Lung (tissue), 11 donors: ENCODE measurements at regions not wholly inside any gene's neighbourhood (a gene's known extent, or its start where the extent isn't known, plus 50 kb on each side); places are given as distances from the start of the nearest gene placed in this dataset.
A peak's percentile ranks its signal among the peaks of the same experiment; 100 is the strongest.

ENCODE experiments used
- ATAC-seq: fragments of 200-7000 bp; cut with Tn5 transposase; one replicate; pipeline ENCODE4 v1.9.1; 2020; ENCODE audit warnings: moderate number of reproducible peaks; ENCODE audit not compliant: insufficient read depth, low FRiP score
- DNase-seq, 3 donors: peaks; one replicate each; pipeline ENCODE4 v3.0.0-alpha.2; 2013 to 2017
- H3K27ac ChIP-seq, 2 donors: one replicate each; pipeline ENCODE4 v1.5.1; 2013; ENCODE audit warnings: mild to moderate bottlenecking in 2 of 2, moderate library complexity in 2 of 2, control low read depth in 1 of 2, inconsistent platforms in 1 of 2, low read depth in 1 of 2, low read length in 1 of 2
- H3K27me3 ChIP-seq, 3 donors: one replicate each; pipeline ENCODE4 v1.5.1; 2013; ENCODE audit warnings: low read length in 2 of 3; ENCODE audit not compliant: control insufficient read depth in 3 of 3, insufficient read depth in 3 of 3
- H3K36me3 ChIP-seq, 4 donors: one replicate each; pipeline ENCODE4 v1.5.1; 2013; ENCODE audit warnings: low read length in 4 of 4, mild to moderate bottlenecking in 1 of 4, moderate library complexity in 1 of 4; ENCODE audit not compliant: control insufficient read depth in 4 of 4, insufficient read depth in 4 of 4
- H3K4me1 ChIP-seq, 5 donors: one replicate each; pipeline ENCODE4 v1.5.1; 2013; ENCODE audit warnings: low read length in 5 of 5, mild to moderate bottlenecking in 2 of 5, moderate library complexity in 1 of 5; ENCODE audit not compliant: control insufficient read depth in 5 of 5, insufficient read depth in 5 of 5
- H3K4me3 ChIP-seq: one replicate; pipeline ENCODE4 v1.5.1; 2013; ENCODE audit warnings: mild to moderate bottlenecking, control low read depth, moderate library complexity
- H3K9ac ChIP-seq, 2 donors: one replicate each; pipeline ENCODE4 v1.5.1; 2013; ENCODE audit warnings: low read length in 2 of 2, control low read depth in 1 of 2; ENCODE audit not compliant: insufficient read depth in 1 of 2
- H3K9me3 ChIP-seq, 4 donors: one replicate each; pipeline ENCODE4 v1.5.1; 2013; ENCODE audit warnings: low read length in 3 of 4, mild to moderate bottlenecking in 1 of 4, moderate library complexity in 1 of 4; ENCODE audit not compliant: control insufficient read depth in 4 of 4, insufficient read depth in 3 of 4
- WGBS, 2 donors: extraction: QIAGEN DNeasy Blood & Tissue Kit; methylation state at CpG; one replicate each; pipeline ENCODE4 v1.1.7; 2013; 5-methylcytosine and 5-hydroxymethylcytosine counted together
- TF ChIP-seq, protein P1 (sequence below): IDR thresholded peaks from 2 replicates; pipeline ENCODE4 v1.5.1; 2012; ENCODE audit warnings: mild to moderate bottlenecking; ENCODE audit errors: control extremely low read depth, extremely low read depth
- donor health status: control.
- donor health status: control.
- donor health status: Bipolar disorder and iron deficiency.
- donor health status: healthy.
- donor health status: DM: yes; HTN: yes; CAD: no.

DNA sequence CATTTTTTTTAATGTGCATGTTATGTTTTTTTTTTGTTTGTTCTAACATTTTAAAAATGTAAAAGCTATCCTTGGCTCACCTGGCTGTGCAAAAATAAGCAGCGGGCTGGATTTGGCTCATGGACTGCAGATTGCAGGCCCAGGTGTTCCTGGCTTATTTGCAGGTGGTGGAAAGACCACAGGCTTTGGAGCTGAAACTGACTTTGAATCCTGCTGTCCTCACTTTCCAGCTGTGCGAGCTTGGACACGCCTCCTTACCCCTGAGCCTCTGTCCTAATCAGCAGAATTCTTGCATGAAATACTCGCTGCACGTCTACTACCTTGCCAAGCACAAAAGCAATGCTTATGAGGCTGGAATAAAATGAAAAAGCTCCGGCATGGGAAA lies 188.7 kb upstream of the TPM1 start:
- ATAC-seq (no peak), DNase-seq (peak in 2 of 3 donors; percentile 23 to 34)
- TF ChIP-seq, protein P1, sequence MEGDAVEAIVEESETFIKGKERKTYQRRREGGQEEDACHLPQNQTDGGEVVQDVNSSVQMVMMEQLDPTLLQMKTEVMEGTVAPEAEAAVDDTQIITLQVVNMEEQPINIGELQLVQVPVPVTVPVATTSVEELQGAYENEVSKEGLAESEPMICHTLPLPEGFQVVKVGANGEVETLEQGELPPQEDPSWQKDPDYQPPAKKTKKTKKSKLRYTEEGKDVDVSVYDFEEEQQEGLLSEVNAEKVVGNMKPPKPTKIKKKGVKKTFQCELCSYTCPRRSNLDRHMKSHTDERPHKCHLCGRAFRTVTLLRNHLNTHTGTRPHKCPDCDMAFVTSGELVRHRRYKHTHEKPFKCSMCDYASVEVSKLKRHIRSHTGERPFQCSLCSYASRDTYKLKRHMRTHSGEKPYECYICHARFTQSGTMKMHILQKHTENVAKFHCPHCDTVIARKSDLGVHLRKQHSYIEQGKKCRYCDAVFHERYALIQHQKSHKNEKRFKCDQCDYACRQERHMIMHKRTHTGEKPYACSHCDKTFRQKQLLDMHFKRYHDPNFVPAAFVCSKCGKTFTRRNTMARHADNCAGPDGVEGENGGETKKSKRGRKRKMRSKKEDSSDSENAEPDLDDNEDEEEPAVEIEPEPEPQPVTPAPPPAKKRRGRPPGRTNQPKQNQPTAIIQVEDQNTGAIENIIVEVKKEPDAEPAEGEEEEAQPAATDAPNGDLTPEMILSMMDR = no peak
- Histone ChIP-seq H3K27ac (no peak overlapping the region), H3K4me1 (peaks cover 0 to 18% (median 5%) of the 10 kb centered on the region in 5 donors), H3K9ac (no peak overlapping the region), H3K36me3 (no peaks in the 10 kb centered on the region), H3K4me3 (no peak overlapping the region), H3K27me3 (no peaks in the 10 kb centered on the region), H3K9me3 (no peaks in the 10 kb centered on the region)
- 62 to 86% methylated on average over 6 of the region's 6 CpGs for WGBS, 2 donors

DNA sequence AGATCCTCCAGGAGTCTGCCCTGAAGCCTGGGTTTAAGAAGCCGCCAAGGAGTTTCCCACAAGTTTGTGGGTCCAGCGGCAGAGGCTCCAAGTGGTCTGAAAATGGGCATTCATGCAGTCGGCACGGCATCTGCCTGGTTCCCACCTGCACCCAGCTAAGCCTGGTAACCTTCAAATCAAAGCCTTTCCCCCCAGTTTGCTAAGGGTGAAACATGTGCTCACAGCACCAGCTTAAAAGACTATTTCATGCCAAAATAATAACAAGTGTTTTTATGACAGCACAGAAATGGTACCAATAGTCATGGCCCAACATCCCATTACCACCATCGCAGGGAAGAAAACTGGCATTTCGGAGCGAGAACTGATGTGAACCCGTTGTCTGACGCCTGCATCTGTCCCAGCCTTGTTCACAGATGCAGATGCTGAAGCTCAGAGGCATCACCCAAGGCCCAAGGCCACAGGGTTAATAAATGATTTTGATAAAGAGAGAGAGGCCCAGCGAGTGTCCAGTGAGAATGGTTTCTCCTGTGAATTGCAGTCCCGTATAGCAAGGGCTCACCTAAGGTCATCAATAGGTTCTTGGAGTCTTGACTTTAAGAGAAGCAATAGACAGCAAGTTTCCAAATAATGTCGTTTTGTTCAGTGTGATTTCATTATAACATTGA lies 188.0 kb upstream of the TPM1 start:
- TF ChIP-seq, protein P1 = no peak

DNA sequence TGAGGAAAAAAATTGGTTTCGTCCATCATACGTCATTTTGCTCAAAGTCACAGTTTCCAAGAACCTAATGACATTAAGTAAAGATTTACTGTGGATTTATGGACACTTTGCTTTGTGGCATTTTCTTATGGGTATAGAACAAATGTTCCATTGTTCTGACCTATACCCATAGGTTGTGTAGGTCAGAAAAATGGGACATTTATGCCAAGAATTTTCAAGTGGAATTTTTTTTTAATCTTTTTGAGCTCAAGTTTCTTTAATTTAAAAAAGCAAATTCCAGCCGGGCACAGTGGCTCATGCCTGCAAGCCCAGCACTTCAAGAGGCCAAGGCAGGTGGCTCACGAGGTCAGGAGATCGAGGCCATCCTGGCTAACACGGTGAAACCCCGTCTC lies 187.5 kb upstream of the TPM1 start:
- no peaks in the 10 kb centered on the region for H3K36me3 ChIP-seq
- H3K9ac ChIP-seq = no peak overlapping the region
- no peak overlapping the region for H3K27ac ChIP-seq
- H3K4me1 ChIP-seq = peaks cover 0 to 8% (median 0%) of the 10 kb centered on the region in 5 donors
- no peaks in the 10 kb centered on the region for H3K9me3 ChIP-seq
- peak in 1 of 3 donors; percentile 16 for DNase-seq
- ATAC-seq = no peak
- H3K4me3 ChIP-seq = no peak overlapping the region
- 83 to 89% methylated on average over 7 of the region's 7 CpGs for WGBS, 2 donors
- H3K27me3 ChIP-seq = no peaks in the 10 kb centered on the region
- TF ChIP-seq, protein P1 = no peak

More for the DNA sequence above, 188.0 kb upstream of the TPM1 start:
- no peaks in the 10 kb centered on the region for H3K27me3 ChIP-seq
- H3K9me3 ChIP-seq = no peaks in the 10 kb centered on the region
- no peak overlapping the region for H3K27ac ChIP-seq
- peaks cover 0 to 11% (median under 1%) of the 10 kb centered on the region in 5 donors for H3K4me1 ChIP-seq
- no peak for DNase-seq
- 90 to 95% methylated on average over 12 of the region's 12 CpGs for WGBS, 2 donors
- no peak overlapping the region for H3K4me3 ChIP-seq
- H3K9ac ChIP-seq = no peak overlapping the region
- ATAC-seq = no peak
- H3K36me3 ChIP-seq = no peaks in the 10 kb centered on the region
